Kidney (tissue), 13 donors: ENCODE measurements at regions not wholly inside any gene's neighbourhood (a gene's known extent, or its start where the extent isn't known, plus 50 kb on each side); places are given as distances from the start of the nearest gene placed in this dataset.

Source experiments
- DNase-seq, 5 donors: peaks; one replicate each; pipeline ENCODE4 v3.0.0-alpha.2; 2013 to 2020
- FAIRE-seq: peaks from 2 replicates; lab custom pipeline; 2012; peaks lifted over from hg19 to GRCh38; lab: Jason Lieb, UNC
- H3K27ac ChIP-seq, 2 donors: one replicate each; pipeline ENCODE4 v1.7.0; 2013; ENCODE audit warnings: low read depth in 2 of 2, low read length in 2 of 2, inconsistent platforms in 1 of 2
- H3K27me3 ChIP-seq: one replicate; pipeline ENCODE4 v1.7.1; 2013; ENCODE audit warnings: low read length, inconsistent platforms; ENCODE audit not compliant: control insufficient read depth, insufficient read depth
- H3K36me3 ChIP-seq, 3 donors: one replicate each; pipeline versions ENCODE4 v1.7.0 to v1.7.1; 2013; ENCODE audit warnings: low read length in 3 of 3, control low read depth in 1 of 3, inconsistent platforms in 1 of 3; ENCODE audit not compliant: insufficient read depth in 3 of 3, control insufficient read depth in 2 of 3
- H3K4me1 ChIP-seq, 3 donors: one replicate each; pipeline versions ENCODE4 v1.7.0 to v1.7.1; 2013; ENCODE audit warnings: low read length in 3 of 3, inconsistent platforms in 1 of 3, low read depth in 1 of 3; ENCODE audit not compliant: control insufficient read depth in 2 of 3, insufficient read depth in 2 of 3
- H3K4me3 ChIP-seq, 3 donors: one replicate each; pipeline versions ENCODE4 v1.7.0 to v1.8.1; 2013; ENCODE audit warnings: low read length in 3 of 3, control low read depth in 1 of 3, inconsistent platforms in 1 of 3
- H3K9ac ChIP-seq, 3 donors: one replicate each; pipeline versions ENCODE4 v1.7.0 to v1.7.1; 2013; ENCODE audit warnings: low read length in 3 of 3, control low read depth in 1 of 3, inconsistent platforms in 1 of 3
- H3K9me3 ChIP-seq, 3 donors: one replicate each; pipeline versions ENCODE4 v1.7.0 to v1.7.1; 2013; ENCODE audit warnings: low read length in 3 of 3, control low read depth in 1 of 3, inconsistent platforms in 1 of 3; ENCODE audit not compliant: control insufficient read depth in 2 of 3, insufficient read depth in 1 of 3
- CTCF ChIP-seq: IDR thresholded peaks from 3 replicates; pipeline ENCODE4 v1.5.1; 2012; ENCODE audit warnings: mild to moderate bottlenecking, moderate library complexity, borderline replicate concordance; ENCODE audit not compliant: insufficient read depth; ENCODE audit errors: extremely low read depth
- intact Hi-C: fragments of 100-400 bp; cut with DNase I; formaldehyde crosslinking; loops from one replicate; pipeline ENCODE4 v1.11.1; 2022
- donor health status: control.
- donor health status: control.
- donor health status: control.
- donor health status: control.
- donor health status: control.
- donor health status: DM: yes; HTN: yes; CAD: no.
- donor health status: Normal renal cell carcinoma (clear cell type).

DNA sequence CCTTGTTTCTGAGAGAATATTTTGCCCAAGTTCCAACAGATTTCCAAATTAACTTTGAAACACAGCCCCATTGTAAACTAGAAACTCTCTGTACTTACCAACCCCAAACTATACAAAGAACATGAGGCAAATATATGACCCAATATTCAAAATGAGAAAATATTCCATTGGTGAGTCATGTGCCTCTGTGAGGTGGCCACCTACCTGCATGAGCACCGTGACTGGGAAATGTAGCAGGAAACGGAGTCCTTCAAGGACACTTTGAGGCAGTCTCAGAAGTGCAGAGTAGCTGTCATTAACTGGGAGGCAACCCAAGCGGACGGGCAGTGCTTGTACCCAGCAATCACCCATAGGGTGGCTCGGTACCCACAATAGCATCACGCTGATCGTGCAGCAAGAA, 335.5 kb upstream of the NOX3 start:
- no peak for TF ChIP-seq CTCF
- H3K27me3 ChIP-seq, result no peaks in the 10 kb centered on the region
- H3K9me3 ChIP-seq, result peaks cover 0 to 6% (median 0%) of the 10 kb centered on the region in 3 donors
- H3K4me1 ChIP-seq, result no peaks in the 10 kb centered on the region
- FAIRE-seq, result no peak
- no peak overlapping the region for H3K27ac ChIP-seq
- no peaks in the 10 kb centered on the region for H3K36me3 ChIP-seq
- H3K9ac ChIP-seq, result no peak overlapping the region
- DNase-seq, result no peak
- intact Hi-C loops, result no loop called here
- no peak overlapping the region for H3K4me3 ChIP-seq

DNA sequence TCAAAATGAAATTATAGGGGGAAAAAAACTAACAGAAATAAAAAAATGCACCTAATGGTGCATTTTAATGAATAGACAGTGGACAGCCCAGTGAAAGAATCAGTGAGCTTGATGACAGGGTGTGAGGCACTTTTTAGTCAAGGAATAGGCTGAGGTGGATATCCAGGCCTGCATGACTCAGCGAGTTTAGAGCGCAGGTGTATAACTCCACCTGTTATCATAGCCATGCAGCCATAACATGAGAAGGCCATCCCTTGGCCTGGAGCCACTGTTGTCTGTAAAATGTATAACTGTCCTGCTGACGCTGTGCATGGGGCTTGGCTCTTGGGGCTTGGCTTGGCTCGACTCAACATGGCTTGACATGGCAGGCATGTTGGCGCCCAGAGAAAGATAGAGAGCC, 331.5 kb upstream of the NOX3 start:
- Histone ChIP-seq H3K36me3 (no peaks in the 10 kb centered on the region), H3K4me3 (no peak overlapping the region), H3K27me3 (no peaks in the 10 kb centered on the region), H3K4me1 (peaks cover 0 to 3% (median under 1%) of the 10 kb centered on the region in 3 donors), H3K9me3 (no peaks in the 10 kb centered on the region), H3K27ac (no peak overlapping the region), H3K9ac (no peak overlapping the region)
- TF ChIP-seq CTCF, result no peak
- intact Hi-C loops, result no loop called here
- FAIRE-seq, result no peak
- no peak for DNase-seq

- peaks cover 3 to 4% (median 3%) of the 10 kb centered on the region in 3 donors for H3K4me1 ChIP-seq
- no peak for FAIRE-seq
These were observed 330.9 kb upstream of the NOX3 start for GRCh38 chr6:155786528-155786927.

More at GRCh38 chr6:155786528-155786927, 330.9 kb upstream of the NOX3 start:
- no peak for DNase-seq
- intact Hi-C loops, result no loop called here
- Histone ChIP-seq H3K9me3 (no peaks in the 10 kb centered on the region), H3K27ac (no peak overlapping the region), H3K36me3 (no peaks in the 10 kb centered on the region), H3K9ac (no peak overlapping the region), H3K4me3 (no peak overlapping the region), H3K27me3 (no peaks in the 10 kb centered on the region)
- TF ChIP-seq CTCF, result no peak
